RKO (cell line): ENCODE measurements at regions not wholly inside any gene's neighbourhood (a gene's known extent, or its start where the extent isn't known, plus 50 kb on each side); places are given as distances from the start of the nearest gene placed in this dataset.
"Not testable (repeated sequence)": the region's sequence is repeated elsewhere in the genome, so short reads cannot be mapped to it uniquely, and the experiment has no call there.

Experiments used
- DNase-seq: peaks from one replicate; pipeline ENCODE4 v3.0.0-alpha.2; 2016; ENCODE audit warnings: low spot score

GRCh38 chr1:29772584-29773100 lies 536.3 kb downstream of the PTPRU start:
- DNase-seq: no peak

- DNase-seq: no peak
These were observed 531.6 kb downstream of the PTPRU start for GRCh38 chr1:29767769-29768425.

- no peak for DNase-seq
These were observed 530.9 kb downstream of the PTPRU start for GRCh38 chr1:29767088-29767685.

DNA sequence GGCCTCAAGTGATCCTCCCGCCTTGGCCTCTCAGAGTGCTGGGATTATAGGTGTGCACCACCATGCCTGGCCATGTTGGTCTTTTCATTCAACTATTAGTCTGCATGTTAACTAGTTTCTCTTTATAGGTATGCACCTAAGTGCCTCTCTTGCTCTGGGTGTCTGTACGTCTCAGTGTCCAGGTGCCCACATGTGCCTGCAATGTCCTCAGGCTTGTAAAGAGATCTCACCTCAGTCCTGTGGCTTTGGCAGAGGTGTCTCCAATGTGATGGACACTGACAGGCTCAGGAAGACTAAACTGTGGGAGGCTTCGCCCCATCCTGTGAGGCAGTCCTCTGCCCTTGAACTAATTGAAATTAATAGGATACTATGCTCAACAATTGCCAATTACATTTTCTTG lies 526.3 kb downstream of the PTPRU start:
- DNase-seq: no peak

GRCh38 chr1:29761159-29761928 lies 525.0 kb downstream of the PTPRU start:
- no peak for DNase-seq

DNA sequence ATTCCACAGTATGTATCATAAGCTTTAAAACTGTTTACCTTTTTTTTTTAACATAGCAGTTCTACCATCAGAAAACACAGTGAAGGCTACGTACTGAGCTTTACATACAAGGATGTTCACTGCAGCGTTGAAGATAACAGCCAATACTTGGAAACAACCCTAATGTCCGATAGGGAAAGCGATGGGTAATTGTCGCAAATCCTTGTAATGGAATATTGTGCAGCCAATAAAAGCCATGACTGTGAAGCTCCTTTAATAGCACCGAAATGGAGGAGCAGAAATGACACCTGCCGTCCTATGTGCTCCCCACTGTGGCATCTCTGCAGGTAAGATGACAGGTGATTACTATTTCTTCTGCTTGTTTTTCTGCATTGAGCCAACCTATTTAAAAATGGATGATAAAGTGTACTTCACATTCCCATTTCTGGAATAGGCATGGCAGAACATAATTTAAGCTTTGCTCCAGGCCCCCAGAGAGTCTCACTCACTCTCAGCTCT lies 523.8 kb downstream of the PTPRU start:
- DNase-seq: no peak

GRCh38 chr1:29758781-29759499 lies 522.6 kb downstream of the PTPRU start:
- DNase-seq: no peak

DNA sequence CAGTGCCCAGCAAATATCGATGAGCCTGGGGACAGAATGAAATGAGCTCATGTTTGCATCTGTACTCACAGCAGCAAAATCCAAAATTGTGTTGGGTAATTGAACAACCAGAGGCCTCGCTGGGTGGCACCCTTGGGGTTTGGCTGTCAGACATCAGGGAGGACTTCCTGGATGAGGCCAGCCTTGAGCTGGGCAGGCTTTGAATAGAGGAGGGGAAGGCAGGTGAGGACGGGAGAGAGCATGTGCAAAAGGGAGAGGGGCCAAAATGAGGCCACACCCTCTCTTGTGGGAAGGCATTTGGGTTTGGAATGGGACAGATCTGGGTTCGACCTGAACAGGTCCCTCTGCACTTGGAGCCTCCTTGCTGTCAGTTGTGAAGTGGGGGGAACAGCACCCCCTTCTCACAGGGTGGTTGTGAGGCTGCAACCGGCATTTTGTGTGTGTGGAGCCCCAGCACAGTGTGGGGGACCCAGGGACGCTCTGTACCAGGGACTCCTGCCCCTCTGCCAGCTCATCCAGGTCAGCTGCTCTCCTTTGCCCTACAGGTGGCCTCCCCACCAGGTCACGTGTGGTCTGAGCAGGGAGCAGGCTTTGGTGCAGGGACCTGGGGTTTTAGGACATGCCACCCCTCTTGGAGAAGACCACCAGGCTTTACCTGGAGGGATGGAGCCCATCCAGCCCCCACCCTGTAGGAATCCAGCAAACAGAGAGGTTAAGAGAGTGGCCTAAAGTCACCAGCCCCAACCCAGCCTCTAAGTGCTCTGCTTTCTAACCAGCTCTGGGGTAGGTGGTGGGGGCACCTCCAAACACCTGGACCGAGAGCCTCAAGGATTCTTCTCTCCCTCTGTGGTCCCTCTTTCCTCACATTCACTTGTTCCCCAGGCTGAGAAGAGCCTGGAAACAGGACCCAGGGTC lies 521.8 kb downstream of the PTPRU start:
- no peak for DNase-seq

- DNase-seq: no peak
These were observed 520.8 kb downstream of the PTPRU start for GRCh38 chr1:29756901-29757725.

GRCh38 chr1:29756498-29756897 lies 520.2 kb downstream of the PTPRU start:
- no peak for DNase-seq

DNA sequence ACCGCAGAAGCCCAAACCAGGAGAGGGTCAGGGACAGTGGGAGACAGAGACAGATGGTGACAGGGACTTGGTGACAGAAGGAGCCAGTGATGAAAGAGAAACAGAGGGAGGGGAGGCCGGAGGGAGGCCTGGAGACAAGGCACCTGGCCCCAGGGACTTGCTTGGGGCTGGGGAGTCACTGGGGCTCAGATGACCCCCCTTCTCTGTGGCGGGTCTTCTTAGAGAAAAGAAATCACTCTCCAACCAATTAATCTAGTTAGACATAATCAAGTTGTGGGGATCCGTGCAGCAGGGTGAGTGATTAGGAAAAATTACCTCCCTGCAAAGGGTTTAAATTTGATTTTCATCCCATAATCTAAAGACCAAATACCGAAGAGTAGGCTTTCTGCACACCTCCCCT lies 519.8 kb downstream of the PTPRU start:
- no peak for DNase-seq

- not testable (repeated sequence) for DNase-seq
These were observed 519.2 kb downstream of the PTPRU start for GRCh38 chr1:29755412-29756015.

DNA sequence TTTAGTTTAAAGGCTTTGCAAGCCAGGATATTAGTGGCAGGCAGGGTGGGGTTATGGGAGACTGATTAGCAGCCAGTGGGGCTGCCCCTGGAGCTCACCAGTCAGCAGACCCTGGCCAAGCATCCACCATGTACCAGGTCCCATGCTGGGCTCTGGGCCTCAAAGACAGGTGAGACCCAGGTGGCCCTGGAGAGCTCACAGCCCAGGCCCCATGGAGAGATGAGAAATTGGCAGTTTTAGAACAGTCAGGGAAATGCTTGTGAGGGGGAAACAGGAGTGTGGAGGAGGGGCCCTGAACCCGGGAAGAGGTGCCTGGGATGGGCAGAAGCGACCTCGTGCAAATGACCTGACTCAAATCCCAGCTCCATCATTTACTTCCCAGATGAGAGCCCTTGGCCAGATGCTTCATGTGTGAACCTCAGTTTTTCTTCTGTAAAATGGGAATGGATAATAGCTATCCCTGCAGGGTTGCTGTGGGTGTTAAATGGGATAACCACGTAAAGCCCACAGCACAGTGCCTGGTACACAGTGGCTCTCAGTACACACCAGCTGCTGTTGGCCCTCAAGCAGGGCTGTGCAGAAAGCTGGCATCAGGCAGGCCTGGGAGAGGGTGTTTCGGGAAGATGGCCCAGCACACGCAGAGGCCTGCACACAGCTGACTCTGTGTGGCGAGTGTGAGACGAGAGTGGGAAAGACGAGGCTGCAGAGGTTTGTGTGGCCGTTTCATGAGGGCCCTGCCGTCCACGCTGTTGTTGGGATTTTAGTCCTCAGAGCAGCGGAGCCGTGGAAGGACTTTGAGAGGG lies 518.5 kb downstream of the PTPRU start:
- no peak for DNase-seq

DNA sequence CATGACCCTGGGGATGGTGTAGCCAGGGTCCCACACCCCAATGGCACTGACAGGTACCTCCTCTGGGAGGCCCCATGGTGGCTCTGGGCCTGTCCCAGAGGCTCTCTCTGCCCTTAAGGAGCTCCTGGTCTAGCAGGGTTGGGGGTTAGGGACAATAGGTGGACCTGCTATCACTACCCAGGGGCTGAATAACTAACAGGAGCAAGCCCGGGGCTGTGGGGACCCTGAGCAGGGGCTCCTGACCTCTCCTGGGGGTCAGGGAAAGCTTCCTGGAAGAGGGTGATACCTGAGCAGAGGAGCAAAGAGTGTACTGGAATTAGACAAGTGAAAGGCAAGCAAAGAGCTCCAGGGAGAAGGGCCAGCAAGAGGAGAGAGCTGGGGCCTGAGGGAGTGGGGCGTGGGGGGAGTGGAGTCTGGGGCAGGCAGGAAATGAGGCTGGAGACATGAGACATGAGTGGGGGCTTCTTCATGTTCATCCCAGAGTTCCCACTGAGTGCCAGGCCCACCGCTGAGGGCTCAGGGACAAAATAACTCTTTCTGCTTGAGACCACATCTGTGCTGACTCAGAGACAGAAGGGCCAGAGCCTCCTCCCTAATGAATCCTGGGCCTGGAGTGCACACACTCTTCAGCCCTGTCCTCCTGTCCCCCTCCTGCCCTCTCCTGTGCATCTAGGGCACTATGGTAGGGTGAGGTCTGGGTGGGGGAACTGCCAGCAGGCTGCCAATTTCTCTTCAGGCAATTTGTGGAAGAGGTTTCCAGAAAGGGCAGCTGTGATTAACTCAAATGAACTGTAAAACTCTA lies 517.6 kb downstream of the PTPRU start:
- no peak for DNase-seq

DNA sequence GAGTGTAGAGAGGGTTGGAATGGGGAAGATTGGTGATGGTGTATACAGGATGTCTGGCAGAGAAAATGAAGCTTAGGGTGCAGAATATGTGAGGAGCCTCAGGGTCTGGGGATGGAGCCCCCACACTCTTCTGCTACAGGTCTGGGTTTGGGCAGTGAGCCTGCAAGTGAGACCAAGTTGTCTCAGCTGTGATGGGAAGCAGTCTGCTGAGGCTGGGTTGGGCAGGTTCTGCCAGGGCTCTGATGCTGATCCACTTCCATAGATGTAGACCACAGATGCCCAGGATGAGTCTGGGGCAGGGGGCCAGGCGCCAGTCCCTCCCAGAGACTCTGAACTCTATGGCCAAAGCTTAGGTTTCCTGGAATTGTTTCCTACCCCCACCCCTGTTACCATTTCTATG lies 516.9 kb downstream of the PTPRU start:
- DNase-seq: no peak

GRCh38 chr1:29752141-29752540 lies 515.8 kb downstream of the PTPRU start:
- no peak for DNase-seq

DNA sequence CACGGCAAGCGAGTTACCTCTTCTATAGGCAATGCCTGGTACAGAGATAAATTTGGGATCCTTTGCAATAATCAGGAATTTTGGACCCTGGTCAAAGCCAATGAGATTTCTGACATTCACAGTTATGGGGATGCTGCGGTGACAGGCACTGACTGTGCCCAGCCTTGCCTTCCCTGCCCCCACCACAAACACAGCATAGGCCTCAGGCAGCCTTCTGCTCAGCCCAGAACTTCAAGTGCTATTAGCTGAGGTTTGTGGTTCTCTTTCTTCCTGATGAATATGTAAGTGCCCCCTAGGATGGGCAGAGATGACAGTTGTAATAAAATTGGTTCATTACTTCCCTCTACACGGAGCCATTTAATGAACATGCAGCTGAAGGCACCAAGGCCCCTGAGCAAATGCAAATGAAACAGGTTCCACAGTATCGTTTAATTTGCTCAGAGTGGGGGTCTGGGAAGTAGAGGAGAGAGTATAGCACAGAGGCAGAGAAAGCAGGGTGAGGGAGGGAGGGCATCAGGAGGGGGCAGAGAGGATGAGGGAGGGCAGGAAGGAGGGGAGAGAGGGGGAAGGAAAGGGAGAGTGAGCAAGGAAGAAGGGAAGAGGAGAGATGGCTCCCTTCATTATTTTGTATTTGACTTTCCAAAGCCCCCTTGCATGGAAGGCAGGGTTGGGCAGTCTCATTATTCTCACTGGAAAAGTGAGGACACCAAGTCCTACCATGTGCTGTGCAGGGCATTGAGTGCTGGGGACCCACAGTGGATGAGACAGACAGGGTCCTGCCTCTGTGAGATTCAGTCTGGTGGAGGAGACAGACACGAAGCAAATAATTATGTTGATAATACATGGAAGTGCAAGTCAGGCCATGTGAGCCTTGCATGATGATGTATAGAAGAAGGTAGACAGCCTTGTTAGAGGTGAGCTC lies 513.0 kb downstream of the PTPRU start:
- no peak for DNase-seq
